A172 (cell line): ENCODE measurements at regions not wholly inside any gene's neighbourhood (a gene's known extent, or its start where the extent isn't known, plus 50 kb on each side); places are given as distances from the start of the nearest gene placed in this dataset.

Source experiments
- DNase-seq: peaks from one replicate; pipeline ENCODE4 v3.0.0-alpha.2; 2015; ENCODE audit warnings: low spot score

DNA sequence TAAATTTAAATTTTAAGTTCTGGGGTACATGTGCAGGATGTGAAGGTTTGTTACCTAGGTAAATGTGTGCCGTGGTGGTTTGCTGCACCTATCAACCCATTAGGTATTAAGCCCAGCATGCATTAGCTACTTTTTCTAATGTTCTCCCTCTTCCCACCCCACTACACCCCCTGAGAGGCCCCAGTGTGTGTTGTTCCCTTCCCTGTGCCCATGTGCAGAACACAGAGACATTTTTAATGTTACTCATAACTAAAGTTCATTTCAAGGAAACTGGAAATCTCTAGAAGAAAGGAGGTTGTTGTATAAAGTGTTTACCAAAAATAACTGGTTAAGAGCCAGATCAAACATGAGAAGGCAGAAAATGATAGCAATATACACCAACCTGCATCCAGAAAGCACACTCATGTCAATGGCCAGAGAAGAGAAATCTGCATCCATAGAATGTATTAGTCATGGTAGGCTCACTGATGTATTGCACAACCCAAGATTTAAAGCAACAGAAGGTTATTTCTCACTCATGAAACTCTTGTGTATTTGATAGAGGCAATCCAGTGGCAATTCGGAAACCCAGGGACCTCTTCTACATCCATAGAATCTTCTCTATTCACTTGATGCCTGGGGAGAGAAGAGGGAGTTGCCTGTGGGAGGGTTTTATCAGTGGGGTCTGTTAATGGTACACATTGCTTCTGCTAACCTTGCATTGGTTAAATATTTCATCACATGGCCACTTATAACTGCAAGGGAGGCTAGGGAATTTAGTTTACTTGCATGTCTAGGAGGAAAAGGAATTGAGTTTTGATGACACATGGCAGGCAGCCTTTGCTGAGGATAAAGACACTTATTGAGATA, 321.9 kb upstream of the RASGRP1 start:
- DNase-seq, result peak; percentile 53

DNA sequence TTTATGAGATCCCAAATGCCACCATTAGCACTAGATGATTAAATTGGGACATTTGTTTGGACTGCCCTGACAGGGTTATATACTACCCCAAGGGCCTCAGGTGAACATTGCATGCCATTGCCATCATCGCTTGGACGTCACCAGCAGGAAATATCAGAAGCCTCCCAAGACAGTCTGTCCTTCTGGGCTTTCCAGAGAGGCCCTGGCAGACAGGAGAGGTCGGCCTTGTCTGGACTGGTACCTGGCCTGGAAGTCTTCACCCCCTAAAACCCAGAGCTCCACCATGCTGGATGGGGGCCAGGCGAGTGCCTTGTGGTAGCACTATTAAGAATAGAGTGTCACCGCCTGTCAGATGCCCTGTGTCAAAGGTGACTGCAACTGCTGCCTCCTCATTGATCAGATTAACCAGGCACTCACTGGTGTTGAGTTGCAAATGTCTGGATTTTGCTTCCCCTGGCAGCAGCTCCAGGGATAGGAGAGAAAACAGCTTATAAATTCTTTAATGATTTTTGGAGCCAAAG, 324.1 kb upstream of the RASGRP1 start:
- DNase-seq, result no peak

GRCh38 chr15:38890194-38890593, 325.6 kb upstream of the RASGRP1 start:
- DNase-seq, result no peak

- DNase-seq, result no peak
Observed at GRCh38 chr15:38893925-38894242, 329.3 kb upstream of the RASGRP1 start.

DNA sequence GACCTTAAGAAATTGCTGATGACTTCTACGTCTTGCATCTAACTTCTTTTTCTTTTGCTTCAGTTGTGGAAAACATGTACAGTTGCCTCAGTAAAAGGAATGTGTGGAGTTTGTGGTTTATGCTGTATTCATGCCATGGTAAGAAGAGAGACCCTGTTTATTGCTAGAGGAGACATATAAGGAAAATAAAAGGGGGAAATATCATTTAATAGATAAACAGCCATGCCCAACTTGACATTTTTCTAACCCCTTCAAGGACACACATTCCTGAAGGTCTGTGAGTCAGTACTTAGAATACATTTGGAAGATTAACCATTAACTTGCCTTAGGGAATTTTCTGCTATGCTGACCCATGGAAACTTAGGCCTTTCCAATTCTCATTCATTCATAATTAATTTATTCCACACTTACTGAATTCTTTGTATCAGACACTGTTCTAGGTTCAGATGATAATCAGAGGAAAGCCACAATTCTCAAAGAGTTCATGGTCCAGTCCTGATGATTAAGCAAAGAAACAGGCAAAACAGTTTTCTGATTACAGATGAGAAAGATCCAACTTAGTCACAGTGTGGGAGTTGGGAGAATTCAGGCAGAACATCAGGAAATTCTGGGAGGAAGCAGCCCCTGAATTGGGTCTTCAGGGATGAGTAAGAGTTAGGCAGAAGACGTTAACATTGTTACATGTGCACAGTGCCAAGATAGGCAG, 329.8 kb upstream of the RASGRP1 start:
- peak; percentile 79 for DNase-seq

- DNase-seq, result peak; percentile 29
Observed at GRCh38 chr15:38895326-38896255, 331.0 kb upstream of the RASGRP1 start.

DNA sequence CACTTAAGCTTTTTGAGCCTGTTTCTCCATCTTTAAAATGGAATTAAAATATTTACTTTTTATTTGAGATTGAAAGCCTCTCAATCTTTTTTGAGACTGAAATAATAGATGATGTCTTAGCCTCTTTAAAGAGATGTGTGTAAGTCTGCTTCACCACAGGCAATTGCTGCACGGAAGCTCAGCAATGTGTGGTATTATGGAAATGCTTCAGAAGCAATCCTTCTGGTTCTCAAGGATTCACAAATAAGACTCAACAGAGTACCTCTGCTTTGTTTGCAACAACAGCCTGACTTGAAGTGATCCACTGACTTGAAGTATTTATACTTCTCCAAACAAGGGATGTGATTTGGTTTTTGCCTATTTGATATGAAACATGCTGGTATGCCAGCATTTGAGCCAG, 332.0 kb upstream of the RASGRP1 start:
- DNase-seq, result no peak

DNA sequence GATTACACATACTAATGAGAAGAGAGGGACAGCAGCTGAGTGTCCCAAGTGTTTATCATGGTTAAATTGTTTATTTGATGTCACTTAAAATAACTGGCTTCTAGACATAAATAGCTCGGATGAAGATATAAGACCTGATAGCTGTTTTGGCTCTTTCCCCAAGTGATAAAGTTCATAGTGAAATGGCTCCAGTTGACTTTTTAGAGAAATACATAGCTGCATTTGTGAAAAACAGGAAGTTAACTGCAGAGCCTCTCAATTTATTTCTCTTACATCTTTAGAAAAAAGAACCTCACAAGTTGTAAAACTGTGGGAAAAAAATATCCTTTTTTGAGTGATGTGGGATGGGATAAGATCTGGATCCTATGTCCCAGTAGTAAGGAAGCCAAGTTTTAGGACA, 332.9 kb upstream of the RASGRP1 start:
- no peak for DNase-seq

DNA sequence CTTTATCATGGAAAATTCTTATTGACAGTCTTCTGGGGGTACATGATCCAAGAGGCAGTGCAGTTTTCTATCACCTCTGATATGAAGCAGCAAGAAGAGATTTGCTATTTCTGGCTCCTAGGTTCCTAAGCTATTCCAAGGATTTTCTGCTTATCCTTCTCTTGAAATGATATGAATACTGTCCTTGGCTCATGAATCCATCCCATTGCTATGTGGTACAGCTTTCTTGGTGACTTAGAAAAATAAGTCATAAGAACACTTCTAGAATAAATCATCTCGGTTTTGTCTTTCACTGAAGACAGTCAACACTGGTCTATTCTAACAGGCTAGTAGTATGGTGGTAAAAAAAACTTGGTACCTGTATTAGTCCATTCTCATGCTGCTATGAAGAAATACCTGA, 333.6 kb upstream of the RASGRP1 start:
- no peak for DNase-seq

DNA sequence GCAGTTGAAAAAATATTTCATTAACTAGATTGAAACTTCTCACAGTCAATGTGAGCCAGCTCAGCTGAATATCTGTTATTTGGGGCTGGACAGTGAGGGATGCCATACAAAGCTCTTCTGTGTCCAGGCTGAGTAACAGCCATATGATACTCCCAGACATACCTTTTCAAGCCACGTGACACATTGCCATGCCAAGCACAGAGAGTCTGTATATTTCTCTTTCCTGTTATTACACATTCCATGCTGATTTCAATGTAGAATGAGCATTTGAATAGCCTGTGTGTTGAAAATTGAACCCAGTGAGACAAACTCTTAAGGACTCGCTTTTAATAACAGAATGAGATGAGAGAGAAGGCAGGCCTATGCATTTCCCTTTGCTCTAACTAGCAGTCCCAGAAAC, 334.7 kb upstream of the RASGRP1 start:
- DNase-seq, result no peak

GRCh38 chr15:38904298-38904697, 339.7 kb upstream of the RASGRP1 start:
- no peak for DNase-seq

GRCh38 chr15:38905632-38906031, 341.0 kb upstream of the RASGRP1 start:
- no peak for DNase-seq

DNA sequence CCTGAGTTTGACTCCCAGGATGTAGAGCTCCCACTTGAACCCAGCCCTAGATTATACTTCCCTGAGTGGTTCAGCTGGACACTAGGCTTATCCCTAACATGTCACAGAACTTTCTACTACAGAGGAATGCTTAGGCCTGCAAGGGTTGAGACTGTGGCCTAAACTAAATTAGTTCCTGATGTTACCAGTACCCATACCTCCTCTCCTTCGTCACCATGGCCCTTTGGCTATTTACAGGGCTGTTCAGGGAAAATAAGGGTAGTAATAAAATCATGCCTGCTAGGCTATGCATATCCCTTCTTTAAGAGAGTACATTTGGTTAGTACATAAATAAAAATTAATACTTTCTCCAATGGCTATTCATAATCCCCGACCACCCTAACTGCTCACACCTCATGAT, 356.4 kb upstream of the RASGRP1 start:
- DNase-seq, result no peak

GRCh38 chr15:38921471-38921870, 356.9 kb upstream of the RASGRP1 start:
- no peak for DNase-seq

DNA sequence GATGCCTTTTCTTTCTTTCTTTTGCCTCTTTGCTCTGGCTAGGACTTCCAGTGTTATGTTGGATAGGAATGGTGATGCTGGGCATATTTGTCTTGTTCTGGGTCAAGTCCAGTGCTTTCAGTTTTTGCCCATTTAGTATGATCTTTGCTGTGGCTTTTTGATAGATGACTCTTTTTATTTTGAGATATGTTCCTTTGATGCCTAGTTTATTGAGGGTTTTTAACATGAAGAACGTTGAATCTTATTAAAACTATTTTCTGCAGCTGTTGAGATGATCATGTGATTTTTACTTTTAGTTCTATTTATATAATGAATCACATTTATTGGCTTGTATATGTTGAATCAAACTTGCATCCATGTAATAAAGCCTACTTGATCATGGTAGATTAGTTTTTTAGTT, 363.8 kb upstream of the RASGRP1 start:
- DNase-seq, result no peak

- no peak for DNase-seq
Observed at GRCh38 chr15:38930851-38931572, 366.4 kb upstream of the RASGRP1 start.

GRCh38 chr15:38941399-38941953, 376.9 kb upstream of the RASGRP1 start:
- peak; percentile 35 for DNase-seq

DNA sequence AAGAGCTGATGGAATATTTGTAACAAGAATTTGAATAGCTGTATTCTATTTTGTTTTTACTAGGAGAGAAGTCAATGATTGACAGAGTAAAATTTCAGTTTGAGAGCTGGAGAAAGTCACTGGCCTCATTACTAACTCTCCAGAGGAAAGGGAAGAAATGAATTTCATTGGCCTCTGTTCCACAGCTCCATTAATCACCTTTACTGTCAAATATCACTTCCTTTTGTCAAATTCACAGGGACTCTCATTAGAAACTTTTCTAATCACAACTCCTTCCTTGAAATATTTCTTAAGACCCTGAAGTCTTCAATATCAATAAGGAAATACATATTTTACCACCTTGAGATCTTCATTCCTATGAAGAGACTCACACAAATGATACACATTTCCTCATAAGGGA, 379.9 kb upstream of the RASGRP1 start:
- no peak for DNase-seq

GRCh38 chr15:38945551-38946298, 381.1 kb upstream of the RASGRP1 start:
- DNase-seq, result no peak

- DNase-seq, result no peak
Observed at GRCh38 chr15:38954090-38954489, 389.5 kb upstream of the RASGRP1 start.
